OCI-LY1 (cell line): ENCODE measurements at regions not wholly inside any gene's neighbourhood (a gene's known extent, or its start where the extent isn't known, plus 50 kb on each side); places are given as distances from the start of the nearest gene placed in this dataset.

Experiments
- H2AFZ ChIP-seq: fragments of 200-600 bp; sonication (generic), shearing (Covaris generic); 2 replicates; pipeline ENCODE4 v1.6.0; 2014; ENCODE audit warnings: antibody characterized with exemption, mild to moderate bottlenecking, low read length
- H3F3A ChIP-seq: fragments of 200-600 bp; sonication (generic), shearing (Covaris generic); 2 replicates; pipeline ENCODE4 v1.6.0; 2014; ENCODE audit warnings: mild to moderate bottlenecking, antibody characterized with exemption, low read length, moderate library complexity; ENCODE audit not compliant: insufficient read depth
- H3K27ac ChIP-seq: fragments of 200-600 bp; sonication (generic); 2 replicates; pipeline ENCODE4 v1.5.1; 2014; ENCODE audit warnings: low read length, mixed run types, mild to moderate bottlenecking, low read depth; ENCODE audit not compliant: poor library complexity, severe bottlenecking
- H3K27me3 ChIP-seq: fragments of 200-600 bp; sonication (generic); 2 replicates; pipeline ENCODE4 v1.6.0; 2014; ENCODE audit warnings: antibody characterized with exemption, mild to moderate bottlenecking, low read length, moderate library complexity; ENCODE audit not compliant: insufficient read depth
- H3K36me3 ChIP-seq: fragments of 200-600 bp; sonication (generic); 2 replicates; pipeline ENCODE4 v1.6.1; 2014; ENCODE audit warnings: mild to moderate bottlenecking, antibody characterized with exemption, low read length, moderate library complexity, mixed read lengths; ENCODE audit not compliant: insufficient read depth
- H3K4me1 ChIP-seq: fragments of 200-600 bp; sonication (generic); 2 replicates; pipeline ENCODE4 v1.5.1; 2014; ENCODE audit warnings: mild to moderate bottlenecking, low read length, moderate library complexity; ENCODE audit not compliant: insufficient read depth, severe bottlenecking
- H3K4me2 ChIP-seq: fragments of 200-600 bp; sonication (generic), shearing (Covaris generic); 2 replicates; pipeline ENCODE4 v1.6.1; 2014; ENCODE audit warnings: low read length
- H3K4me3 ChIP-seq: fragments of 200-600 bp; sonication (generic); 2 replicates; pipeline ENCODE4 v1.5.1; 2014; ENCODE audit warnings: low read length, low read depth, mild to moderate bottlenecking, mixed read lengths; ENCODE audit not compliant: poor library complexity, severe bottlenecking
- H3K79me2 ChIP-seq: fragments of 200-600 bp; shearing (Covaris generic); 2 replicates; pipeline ENCODE4 v1.6.1; 2016; ENCODE audit warnings: mixed run types, low read length, mixed read lengths; ENCODE audit not compliant: insufficient read depth
- H3K9ac ChIP-seq: fragments of 200-600 bp; sonication (generic), shearing (Covaris generic); 2 replicates; pipeline ENCODE4 v1.6.1; 2014; ENCODE audit warnings: mild to moderate bottlenecking, low read length, mixed read lengths
- H3K9me2 ChIP-seq: fragments of 200-600 bp; sonication (generic), shearing (Covaris generic); 2 replicates; pipeline ENCODE4 v1.6.1; 2014; ENCODE audit warnings: low read depth, mild to moderate bottlenecking, low read length, mixed read lengths
- H3K9me3 ChIP-seq: fragments of 200-600 bp; shearing (Covaris generic); 2 replicates; pipeline ENCODE4 v1.6.1; 2014; ENCODE audit warnings: low read length, mixed read lengths
- H4K20me1 ChIP-seq: fragments of 200-600 bp; sonication (generic), shearing (Covaris generic); 2 replicates; pipeline ENCODE4 v1.6.0; 2016; ENCODE audit warnings: mild to moderate bottlenecking, low read length; ENCODE audit not compliant: insufficient read depth
- CTCF ChIP-seq: fragments of 200-600 bp; sonication (generic), shearing (Covaris generic); IDR thresholded peaks from 2 replicates; pipeline ENCODE4 v1.5.1; 2017; ENCODE audit warnings: mild to moderate bottlenecking, antibody characterized with exemption, low read length, moderate library complexity, mixed read lengths
- EZH2 ChIP-seq: fragments of 200-600 bp; sonication (generic), shearing (Covaris generic); IDR thresholded peaks from 2 replicates; pipeline ENCODE4 v1.8.0; 2017; ENCODE audit warnings: borderline replicate concordance, mixed run types, mild to moderate bottlenecking, antibody characterized with exemption, low read length, moderate library complexity, mixed read lengths

GRCh38 chr20:59441306-59441705, 140.9 kb downstream of the EDN3 start:
- H4K20me1 ChIP-seq = no peaks in the 10 kb centered on the region
- TF ChIP-seq CTCF = no peak
- no peak for TF ChIP-seq EZH2
- H3K4me1 ChIP-seq = no peaks in the 10 kb centered on the region
- no peak overlapping the region for H2AFZ ChIP-seq
- H3K4me2 ChIP-seq = no peak overlapping the region
- no peaks in the 10 kb centered on the region for H3K79me2 ChIP-seq
- H3K27ac ChIP-seq = no peak overlapping the region
- no peaks in the 10 kb centered on the region; the same call in none of the 2 replicates for H3K27me3 ChIP-seq
- no peaks in the 10 kb centered on the region for H3K36me3 ChIP-seq
- H3K9ac ChIP-seq = no peak overlapping the region
- H3F3A ChIP-seq = no peaks in the 10 kb centered on the region
- H3K9me3 ChIP-seq = no peaks in the 10 kb centered on the region
- H3K4me3 ChIP-seq = no peak overlapping the region
- no peaks in the 10 kb centered on the region for H3K9me2 ChIP-seq

GRCh38 chr20:59441860-59442810, 141.7 kb downstream of the EDN3 start:
- Histone ChIP-seq H3K9me2 (no peaks in the 10 kb centered on the region), H3K27me3 (no peaks in the 10 kb centered on the region; the same call in none of the 2 replicates), H3K9me3 (no peaks in the 10 kb centered on the region), H3K9ac (no peak overlapping the region), H4K20me1 (no peaks in the 10 kb centered on the region), H3K4me1 (no peaks in the 10 kb centered on the region), H3K4me3 (no peak overlapping the region), H2AFZ (no peak overlapping the region), H3K79me2 (no peaks in the 10 kb centered on the region), H3K4me2 (no peak overlapping the region), H3F3A (no peaks in the 10 kb centered on the region), H3K27ac (no peak overlapping the region), H3K36me3 (no peaks in the 10 kb centered on the region)
- TF ChIP-seq EZH2 (no peak), CTCF (no peak)

GRCh38 chr20:59443550-59443949, 143.1 kb downstream of the EDN3 start:
- Histone ChIP-seq H3K27ac (no peak overlapping the region), H3K9me2 (no peaks in the 10 kb centered on the region), H4K20me1 (no peaks in the 10 kb centered on the region), H2AFZ (no peak overlapping the region), H3K27me3 (no peaks in the 10 kb centered on the region; the same call in 1 of the 2 replicates), H3K4me3 (no peak overlapping the region), H3F3A (no peaks in the 10 kb centered on the region), H3K9ac (no peak overlapping the region), H3K9me3 (no peaks in the 10 kb centered on the region), H3K36me3 (no peaks in the 10 kb centered on the region), H3K4me1 (no peaks in the 10 kb centered on the region), H3K79me2 (no peaks in the 10 kb centered on the region), H3K4me2 (no peak overlapping the region)
- no peak for TF ChIP-seq CTCF
- no peak for TF ChIP-seq EZH2
